Aorta (tissue), 5 donors: ENCODE measurements at regions not wholly inside any gene's neighbourhood (a gene's known extent, or its start where the extent isn't known, plus 50 kb on each side); places are given as distances from the start of the nearest gene placed in this dataset.

ENCODE experiments used
- ATAC-seq: fragments of 200-7000 bp; cut with Tn5 transposase; one replicate; pipeline ENCODE4 v1.9.1; 2022; ENCODE audit warnings: moderate library complexity; ENCODE audit not compliant: low FRiP score
- DNase-seq, 2 donors: peaks; one replicate each; pipeline ENCODE4 v3.0.0-alpha.2; 2020
- H3K27ac ChIP-seq, 2 donors: one replicate each; pipeline ENCODE4 v1.5.1; 2013; ENCODE audit warnings: low read length in 2 of 2, mild to moderate bottlenecking in 2 of 2, moderate library complexity in 2 of 2, control low read depth in 1 of 2, inconsistent platforms in 1 of 2, low read depth in 1 of 2
- H3K27me3 ChIP-seq, 2 donors: one replicate each; pipeline ENCODE4 v1.6.1; 2013; ENCODE audit warnings: control low read depth in 1 of 2, low read length in 1 of 2, mild to moderate bottlenecking in 1 of 2, moderate library complexity in 1 of 2; ENCODE audit not compliant: insufficient read depth in 2 of 2, control insufficient read depth in 1 of 2
- H3K36me3 ChIP-seq, 2 donors: one replicate each; pipeline ENCODE4 v1.6.1; 2013; ENCODE audit warnings: control low read depth in 1 of 2, low read length in 1 of 2, mild to moderate bottlenecking in 1 of 2; ENCODE audit not compliant: insufficient read depth in 2 of 2, control insufficient read depth in 1 of 2
- H3K4me1 ChIP-seq, 2 donors: one replicate each; pipeline ENCODE4 v1.6.1; 2013; ENCODE audit warnings: low read length in 2 of 2, control low read depth in 1 of 2, mild to moderate bottlenecking in 1 of 2, moderate library complexity in 1 of 2; ENCODE audit not compliant: insufficient read depth in 2 of 2, control insufficient read depth in 1 of 2
- H3K4me3 ChIP-seq, 2 donors: one replicate each; pipeline ENCODE4 v1.5.1; 2013; ENCODE audit warnings: low read length in 2 of 2, control low read depth in 1 of 2, mild to moderate bottlenecking in 1 of 2
- H3K9me3 ChIP-seq: one replicate; pipeline ENCODE4 v1.6.1; 2013; ENCODE audit warnings: mild to moderate bottlenecking, low read length; ENCODE audit not compliant: control insufficient read depth
- WGBS, 2 donors: extraction: QIAGEN DNeasy Blood & Tissue Kit; methylation state at CpG; one replicate each; pipeline ENCODE4 v1.1.7; 2013; 5-methylcytosine and 5-hydroxymethylcytosine counted together
- intact Hi-C, 2 donors: fragments of 100-400 bp; cut with DNase I; formaldehyde crosslinking; loops; one replicate each; pipeline versions ENCODE4 v1.14.2 to v1.15.0; 2022
- donor health status: healthy with polysubstance abuse.
- donor health status: Bipolar disorder and iron deficiency.
- donor health status: DM: no; HTN: no; CAD: no.
- donor health status: DM: no; HTN: no; CAD: no.
- donor health status: DM: yes; HTN: yes; CAD: no.

GRCh38 chr2:6498841-6499240 lies 366.9 kb downstream of the CMPK2 start:
- ATAC-seq (no peak), DNase-seq (no peak)
- Histone ChIP-seq H3K36me3 (no peaks in the 10 kb centered on the region), H3K9me3 (no peaks in the 10 kb centered on the region), H3K4me3 (no peak overlapping the region), H3K27ac (no peak overlapping the region), H3K27me3 (no peaks in the 10 kb centered on the region), H3K4me1 (no peaks in the 10 kb centered on the region)
- intact Hi-C loops: no loop called here
- WGBS, 2 donors: 84 to 85% methylated on average over 6 of the region's 6 CpGs

DNA sequence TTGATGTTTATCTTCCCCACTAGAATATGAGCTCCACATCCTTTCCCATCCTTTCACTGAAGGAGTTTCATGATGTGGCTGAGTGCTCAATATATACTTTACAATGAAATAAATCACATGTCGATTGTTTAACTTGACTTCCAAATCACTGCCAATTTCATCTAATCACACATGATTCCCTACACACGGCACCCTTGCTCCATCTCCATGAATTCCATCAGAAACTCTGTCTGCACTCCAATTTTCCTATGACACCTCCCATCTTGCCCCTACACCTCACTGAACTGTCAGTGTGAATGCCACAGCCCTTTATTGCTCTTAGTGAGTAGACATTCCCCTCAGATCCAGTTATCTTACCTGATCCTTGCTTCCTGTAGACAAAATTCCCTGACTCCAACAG lies 366.0 kb downstream of the CMPK2 start:
- H3K27me3 ChIP-seq: no peaks in the 10 kb centered on the region
- no peak for ATAC-seq
- no peak overlapping the region for H3K27ac ChIP-seq
- H3K4me1 ChIP-seq: no peaks in the 10 kb centered on the region
- 75 to 84% methylated on average over 2 of the region's 2 CpGs for WGBS, 2 donors
- no peaks in the 10 kb centered on the region for H3K36me3 ChIP-seq
- H3K4me3 ChIP-seq: no peak overlapping the region
- intact Hi-C loops: no loop called here
- H3K9me3 ChIP-seq: no peaks in the 10 kb centered on the region
- no peak for DNase-seq

GRCh38 chr2:6506361-6506794 lies 359.3 kb downstream of the CMPK2 start:
- no peaks in the 10 kb centered on the region for H3K36me3 ChIP-seq
- ATAC-seq (no peak), DNase-seq (no peak)
- H3K27ac ChIP-seq: no peak overlapping the region
- H3K4me3 ChIP-seq: no peak overlapping the region
- H3K4me1 ChIP-seq: no peaks in the 10 kb centered on the region
- 30 to 33% methylated on average over 6 of the region's 6 CpGs for WGBS, 2 donors
- peaks cover 2% of the 10 kb centered on the region for H3K9me3 ChIP-seq
- H3K27me3 ChIP-seq: no peaks in the 10 kb centered on the region
- intact Hi-C loops: no loop called here

GRCh38 chr2:6506859-6507258 lies 358.8 kb downstream of the CMPK2 start:
- WGBS, 2 donors: 62 to 69% methylated on average over 6 of the region's 6 CpGs
- DNase-seq (no peak), ATAC-seq (no peak)
- Histone ChIP-seq H3K27me3 (no peaks in the 10 kb centered on the region), H3K4me1 (no peaks in the 10 kb centered on the region), H3K27ac (no peak overlapping the region), H3K36me3 (no peaks in the 10 kb centered on the region), H3K9me3 (peaks cover 2% of the 10 kb centered on the region), H3K4me3 (no peak overlapping the region)
- intact Hi-C loops: no loop called here

DNA sequence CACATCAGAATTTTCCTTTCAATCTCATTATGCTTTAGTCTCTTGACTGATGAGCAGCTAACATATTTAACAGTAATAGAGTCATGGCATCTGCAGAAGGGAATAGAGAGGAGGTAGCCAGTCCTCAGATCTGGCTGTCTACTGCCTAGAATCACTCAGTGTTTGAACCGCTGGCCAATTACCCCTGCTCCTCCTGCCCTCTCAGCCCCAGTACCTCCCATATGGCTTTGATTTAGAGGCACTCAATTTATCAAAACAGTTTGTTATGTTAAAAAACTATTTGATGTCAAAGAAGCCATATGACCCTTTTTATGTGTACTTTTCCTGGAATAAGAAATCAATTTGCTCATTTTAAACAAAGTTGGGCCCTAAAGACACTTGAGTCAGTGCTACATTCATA lies 355.2 kb downstream of the CMPK2 start:
- H3K9me3 ChIP-seq: peaks cover 2% of the 10 kb centered on the region
- no peaks in the 10 kb centered on the region for H3K4me1 ChIP-seq
- no peak for DNase-seq
- H3K27me3 ChIP-seq: no peaks in the 10 kb centered on the region
- 20 to 47% methylated on average over 1 of the region's 1 CpG for WGBS, 2 donors
- no peak for ATAC-seq
- intact Hi-C loops: no loop called here
- no peaks in the 10 kb centered on the region for H3K36me3 ChIP-seq
- no peak overlapping the region for H3K27ac ChIP-seq
- no peak overlapping the region for H3K4me3 ChIP-seq

DNA sequence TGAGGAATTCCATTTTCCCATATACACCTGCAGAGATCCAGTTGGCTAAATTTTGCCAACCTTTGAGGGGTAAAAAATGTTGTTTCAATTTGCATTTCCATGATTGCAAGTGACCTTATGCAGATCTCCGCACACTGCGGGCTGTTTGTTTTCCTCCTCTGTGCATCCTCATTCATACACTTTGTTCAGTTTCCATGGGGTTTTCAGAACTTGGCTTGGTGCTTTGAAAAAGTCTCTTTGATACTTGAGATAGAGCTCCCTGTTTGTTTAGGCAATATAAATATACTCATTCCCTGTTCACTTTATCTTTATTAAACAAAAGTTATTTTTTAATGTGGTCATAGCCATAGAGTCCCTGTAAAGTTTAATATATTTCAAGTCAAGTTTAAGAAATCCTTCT lies 353.1 kb downstream of the CMPK2 start:
- H3K4me1 ChIP-seq: no peaks in the 10 kb centered on the region
- WGBS, 2 donors: 69 to 83% methylated on average over 2 of the region's 2 CpGs
- no peak for ATAC-seq
- DNase-seq: no peak
- H3K4me3 ChIP-seq: no peak overlapping the region
- peaks cover 2% of the 10 kb centered on the region for H3K9me3 ChIP-seq
- intact Hi-C loops: no loop called here
- H3K27ac ChIP-seq: no peak overlapping the region
- H3K36me3 ChIP-seq: no peaks in the 10 kb centered on the region
- H3K27me3 ChIP-seq: no peaks in the 10 kb centered on the region

DNA sequence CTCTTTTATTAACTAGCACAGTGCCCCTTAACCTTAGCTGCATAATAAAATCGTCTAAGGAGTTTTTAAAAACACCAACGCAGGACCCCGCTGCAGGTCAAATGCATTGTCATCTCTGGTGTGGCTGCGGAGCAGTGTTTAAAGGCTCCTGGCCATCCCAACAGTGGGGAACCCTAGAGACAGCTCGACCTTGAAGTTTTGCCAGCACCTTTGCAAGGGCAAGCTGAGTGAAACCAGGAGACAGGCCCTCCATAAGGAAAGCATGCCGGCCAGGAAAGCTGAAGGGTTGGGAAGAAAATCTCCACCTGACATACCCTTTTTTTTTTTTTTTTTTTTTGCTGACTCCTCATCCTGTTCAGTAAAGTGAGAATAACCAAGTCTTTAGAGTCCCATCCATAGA lies 349.0 kb downstream of the CMPK2 start:
- no peaks in the 10 kb centered on the region for H3K36me3 ChIP-seq
- DNase-seq (no peak), ATAC-seq (no peak)
- no peak overlapping the region for H3K4me3 ChIP-seq
- no peak overlapping the region for H3K27ac ChIP-seq
- no peaks in the 10 kb centered on the region for H3K4me1 ChIP-seq
- no peaks in the 10 kb centered on the region for H3K27me3 ChIP-seq
- no peaks in the 10 kb centered on the region for H3K9me3 ChIP-seq
- intact Hi-C loops: no loop called here
- WGBS, 2 donors: 60 to 66% methylated on average over 6 of the region's 6 CpGs

DNA sequence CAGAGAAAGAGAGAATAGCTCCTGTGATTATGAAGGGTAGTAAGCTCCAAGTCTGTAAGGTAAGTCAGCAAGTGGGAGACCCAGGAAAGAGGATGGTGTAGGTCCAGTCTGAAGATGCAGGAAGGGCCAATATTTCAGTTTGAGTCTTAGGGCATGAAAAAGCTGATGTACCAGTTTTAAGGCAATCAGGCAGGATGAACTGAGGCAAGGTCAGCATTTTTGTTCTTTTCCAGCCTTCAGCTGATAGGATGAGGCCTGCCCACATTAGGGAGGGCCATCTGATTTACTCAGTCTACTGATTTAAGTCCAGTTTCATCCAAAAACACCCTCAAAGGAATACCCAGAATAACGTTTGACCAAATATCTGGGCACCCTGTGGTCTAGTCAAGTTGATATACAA lies 347.3 kb downstream of the CMPK2 start:
- intact Hi-C loops: no loop called here
- Histone ChIP-seq H3K4me1 (no peaks in the 10 kb centered on the region), H3K27me3 (no peaks in the 10 kb centered on the region), H3K36me3 (no peaks in the 10 kb centered on the region), H3K4me3 (no peak overlapping the region), H3K9me3 (no peaks in the 10 kb centered on the region), H3K27ac (no peak overlapping the region)
- DNase-seq: no peak
- no peak for ATAC-seq
- 57 to 70% methylated on average over 1 of the region's 1 CpG for WGBS, 2 donors

GRCh38 chr2:6523476-6523875 lies 342.2 kb downstream of the CMPK2 start:
- Histone ChIP-seq H3K27ac (no peak overlapping the region), H3K36me3 (no peaks in the 10 kb centered on the region), H3K4me3 (no peak overlapping the region), H3K27me3 (no peaks in the 10 kb centered on the region), H3K9me3 (no peaks in the 10 kb centered on the region), H3K4me1 (no peaks in the 10 kb centered on the region)
- DNase-seq (no peak), ATAC-seq (no peak)
- WGBS, 2 donors: 48 to 61% methylated on average over 9 of the region's 9 CpGs
- intact Hi-C loops: no loop called here
